MV-4-11 (cell line): ENCODE measurements at regions not wholly inside any gene's neighbourhood (a gene's known extent, or its start where the extent isn't known, plus 50 kb on each side); places are given as distances from the start of the nearest gene placed in this dataset.
A peak's percentile ranks its signal among the peaks of the same experiment; 100 is the strongest.
"Not testable (repeated sequence)": the region's sequence is repeated elsewhere in the genome, so short reads cannot be mapped to it uniquely, and the experiment has no call there.

Experiments used
- DNase-seq: peaks from one replicate; lab custom pipeline; 2025; lab: John Stamatoyannopoulos, UW

DNA sequence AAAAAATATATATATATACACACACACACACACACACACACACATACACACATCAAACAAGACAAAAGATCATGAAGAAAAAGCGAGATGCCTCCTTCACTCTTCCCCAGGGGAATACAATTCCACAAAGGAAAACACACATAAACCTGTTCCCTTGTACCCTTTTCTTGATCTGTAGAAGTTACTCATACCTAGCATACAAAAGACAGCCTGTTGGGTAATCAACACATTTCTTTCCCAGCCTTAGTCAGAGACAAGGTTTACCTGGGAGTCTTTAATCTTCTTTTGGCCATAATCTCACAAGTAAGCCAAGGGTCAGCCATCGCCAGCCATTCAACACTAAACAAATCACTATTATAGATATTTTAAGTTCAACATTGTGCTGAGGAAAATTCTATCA is 407.0 kb downstream of the SUCLG1 start:
- no peak for DNase-seq

GRCh38 chr2:84048964-84049363 is 410.1 kb downstream of the SUCLG1 start:
- no peak for DNase-seq

DNA sequence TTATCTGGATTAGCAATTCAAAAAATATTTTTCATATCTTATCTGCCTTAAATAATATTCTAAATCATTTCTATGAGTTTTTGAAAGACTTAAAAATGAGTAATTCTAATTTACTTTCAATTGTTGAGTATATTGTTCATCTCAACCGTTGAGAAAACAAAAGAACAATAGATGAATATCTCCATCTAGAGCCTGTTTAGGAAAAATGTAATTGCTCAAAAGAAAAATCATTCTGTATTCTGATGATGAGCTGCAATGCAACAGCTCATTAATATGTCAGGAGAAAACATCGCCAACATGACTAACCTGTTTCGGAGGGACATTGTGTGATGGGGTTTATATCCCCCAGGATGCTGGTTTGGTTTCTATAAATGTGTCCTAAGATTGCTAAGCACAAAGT is 417.6 kb downstream of the SUCLG1 start:
- no peak for DNase-seq

- DNase-seq: no peak
Observed at GRCh38 chr2:84040281-84040680, 418.8 kb downstream of the SUCLG1 start.

DNA sequence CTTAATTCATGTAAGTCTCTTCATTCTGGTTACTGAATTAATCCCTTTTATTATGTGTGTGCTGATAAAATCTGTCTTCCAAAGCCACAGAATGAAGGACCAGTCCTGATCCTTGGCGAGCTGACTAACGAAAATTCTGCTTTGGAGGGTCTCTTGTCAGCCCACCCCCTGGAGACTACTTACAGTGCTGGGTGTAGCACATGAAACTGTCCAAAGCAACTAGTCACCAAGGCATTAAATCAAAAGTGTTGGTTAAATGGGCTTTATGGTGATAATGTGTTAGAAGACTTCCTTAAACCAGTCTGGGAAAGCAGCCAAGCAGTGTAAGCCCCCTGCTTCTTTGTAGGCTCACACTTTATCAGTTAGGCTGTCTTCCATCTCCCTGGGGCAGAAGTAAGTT is 420.2 kb downstream of the SUCLG1 start:
- DNase-seq: no peak

- no peak for DNase-seq
Observed at GRCh38 chr2:84033347-84033974, 425.6 kb downstream of the SUCLG1 start.

GRCh38 chr2:84031312-84032050 is 427.6 kb downstream of the SUCLG1 start:
- DNase-seq: no peak

DNA sequence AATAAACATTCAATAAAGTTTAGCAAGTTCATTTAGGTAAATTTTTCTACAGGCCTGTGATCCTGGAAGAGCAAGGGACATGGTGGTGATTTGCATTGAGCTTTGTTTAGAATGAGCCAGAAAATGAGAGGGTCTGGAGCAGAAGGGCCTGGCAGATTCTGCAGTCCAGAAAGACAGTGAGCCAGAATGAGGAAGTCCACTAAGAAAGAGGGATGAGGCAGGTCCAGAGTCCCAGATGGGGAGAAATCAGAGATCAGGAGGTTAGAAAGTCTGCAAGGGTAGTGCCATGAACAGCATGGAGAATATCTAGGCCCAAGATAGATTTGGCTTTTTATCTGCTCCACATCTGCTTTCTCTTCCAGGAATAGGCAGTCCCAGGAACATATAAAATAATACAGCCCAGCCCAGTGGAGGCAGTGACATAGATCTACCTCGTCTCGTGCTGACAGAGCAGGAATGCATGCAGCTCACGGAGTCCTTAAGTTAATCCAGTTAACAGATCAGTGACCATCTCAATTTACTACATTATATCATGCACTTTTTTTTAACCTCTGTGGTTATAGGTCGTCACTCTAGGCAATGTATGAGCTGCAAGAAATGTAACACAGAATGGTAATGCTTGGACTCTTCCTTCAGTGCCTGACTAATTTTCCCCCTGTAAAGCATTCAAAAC is 429.0 kb downstream of the SUCLG1 start:
- DNase-seq: no peak

DNA sequence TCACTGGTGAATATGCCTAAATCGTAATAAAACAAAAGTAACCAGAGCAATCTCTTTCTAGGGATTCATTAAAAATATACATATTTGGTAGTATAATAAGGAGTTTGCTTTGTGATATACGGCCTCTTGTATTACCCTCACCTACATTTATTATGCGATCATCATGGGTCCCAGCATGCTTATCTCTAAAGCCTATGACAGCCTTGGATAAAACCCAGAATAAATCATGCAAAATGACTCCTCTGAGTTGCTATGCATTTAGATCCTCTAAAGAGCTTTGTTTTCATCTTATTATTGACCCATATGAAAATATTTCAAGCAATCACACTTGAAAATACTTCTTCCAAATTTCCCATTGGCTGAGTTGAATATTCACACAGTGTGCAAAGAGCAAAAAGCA is 432.3 kb downstream of the SUCLG1 start:
- no peak for DNase-seq

DNA sequence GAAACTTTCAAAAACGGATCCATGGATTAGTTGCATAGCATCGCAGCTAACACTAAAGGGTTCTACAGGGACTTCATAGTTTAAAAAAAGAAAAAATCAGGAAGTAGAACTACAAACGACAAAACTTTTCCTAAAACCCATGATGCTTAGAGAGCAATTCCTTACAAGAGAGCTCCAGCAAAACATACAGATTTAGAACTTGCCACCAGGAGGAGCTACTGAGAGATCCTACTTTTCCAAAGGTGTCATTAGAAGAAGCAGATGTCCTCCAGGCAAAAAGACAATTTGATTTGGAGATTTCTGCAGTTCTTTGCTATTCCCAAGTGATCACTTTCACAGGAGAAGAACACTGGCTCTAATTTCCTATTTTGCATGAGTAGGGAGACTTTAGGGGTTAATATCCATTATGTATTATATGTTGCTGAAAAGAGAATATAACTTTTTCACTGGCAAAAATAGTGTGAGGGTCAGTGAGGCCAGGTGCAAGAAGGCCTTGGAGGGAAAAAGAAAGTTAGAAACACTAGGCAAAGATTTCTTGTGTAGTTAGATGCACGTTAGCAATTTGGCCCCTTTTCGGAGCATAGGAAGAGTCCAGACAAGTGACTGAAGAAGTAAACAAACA is 436.2 kb downstream of the SUCLG1 start:
- DNase-seq: peak; percentile 30

GRCh38 chr2:84017010-84017409 is 442.1 kb downstream of the SUCLG1 start:
- no peak for DNase-seq

- no peak for DNase-seq
Observed at GRCh38 chr2:84016183-84016582, 442.9 kb downstream of the SUCLG1 start.

- no peak for DNase-seq
Observed at GRCh38 chr2:83997889-83998288, 461.2 kb downstream of the SUCLG1 start.

DNA sequence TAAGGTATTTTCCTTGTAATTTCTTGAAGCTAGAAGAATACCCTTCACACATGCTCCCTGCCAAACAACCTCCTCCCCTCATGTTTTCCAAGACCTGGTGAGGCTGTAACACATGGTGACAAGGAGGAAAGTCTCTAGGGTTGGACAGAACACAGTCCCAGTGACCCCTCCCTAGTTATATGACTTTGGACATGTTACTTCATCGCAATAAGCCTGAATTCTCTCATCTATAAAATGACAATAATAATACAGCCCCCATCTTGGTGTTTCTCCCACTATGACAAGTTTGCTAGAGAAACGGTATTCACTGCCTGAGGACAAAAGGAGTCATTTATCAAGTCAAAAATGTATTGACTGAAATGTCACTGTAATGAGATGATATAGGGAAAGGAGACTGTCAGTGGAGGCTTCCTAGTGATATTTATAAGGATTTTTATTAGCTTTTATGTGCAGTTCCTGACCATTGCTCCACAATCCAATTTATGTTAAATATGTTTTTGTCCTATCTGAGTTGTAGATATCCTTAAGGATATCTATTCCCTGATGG is 464.4 kb downstream of the SUCLG1 start:
- DNase-seq: no peak

- DNase-seq: no peak
Observed at GRCh38 chr2:83993873-83994632, 465.0 kb downstream of the SUCLG1 start.

GRCh38 chr2:83991992-83992391 is 467.1 kb downstream of the SUCLG1 start:
- DNase-seq: no peak

- DNase-seq: no peak
Observed at GRCh38 chr2:83990636-83991035, 468.4 kb downstream of the SUCLG1 start.

DNA sequence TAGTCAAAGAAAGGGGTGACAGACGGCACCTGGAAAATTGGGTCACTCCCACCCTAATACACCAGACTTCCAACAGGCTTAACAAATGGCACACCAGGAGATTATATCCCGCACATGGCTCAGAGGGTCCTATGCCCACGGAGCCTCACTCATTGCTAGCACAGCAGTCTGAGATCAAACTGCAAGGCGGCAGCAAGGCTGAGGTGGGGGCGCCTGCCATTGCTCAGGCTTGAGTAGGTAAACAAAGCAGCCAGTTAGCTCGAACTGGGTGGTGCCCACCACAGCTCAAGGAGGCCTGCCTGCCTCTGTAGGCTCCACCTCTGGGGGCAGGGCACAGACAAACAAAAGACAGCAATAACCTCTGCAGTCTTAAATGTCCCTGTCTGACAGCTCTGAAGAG is 482.5 kb downstream of the SUCLG1 start:
- not testable (repeated sequence) for DNase-seq

- DNase-seq: no peak
Observed at GRCh38 chr2:83972128-83972527, 487.0 kb downstream of the SUCLG1 start.

DNA sequence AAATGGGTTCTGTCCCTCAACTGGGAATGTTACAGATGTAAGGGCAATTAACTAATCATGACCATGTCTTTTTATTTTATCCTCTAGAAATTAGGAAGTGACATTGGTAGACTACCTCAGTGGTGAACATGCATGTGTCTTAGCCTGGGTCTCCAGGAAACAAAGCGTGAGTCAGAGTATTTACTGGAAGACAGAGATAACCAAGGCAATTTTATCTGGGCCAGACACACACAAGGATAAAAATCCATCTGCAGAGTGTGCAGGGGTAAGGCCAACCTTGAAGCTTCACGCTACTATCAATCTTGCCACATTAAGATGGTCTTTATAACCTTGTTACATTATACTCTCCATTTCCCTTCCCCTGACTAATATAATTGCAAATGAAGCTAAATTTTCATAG is 487.5 kb downstream of the SUCLG1 start:
- no peak for DNase-seq

GRCh38 chr2:83970217-83970929 is 488.7 kb downstream of the SUCLG1 start:
- DNase-seq: no peak
